Stimulated activated CD4-positive, alpha-beta T cell treated with anti-CD3 and anti-CD28 coated beads, TNF-alpha, amount 100 ng/mL, for 48 hours (primary cell): ENCODE measurements at regions not wholly inside any gene's neighbourhood (a gene's known extent, or its start where the extent isn't known, plus 50 kb on each side); places are given as distances from the start of the nearest gene placed in this dataset.

Experiments
- DNase-seq, 3 donors: peaks; one replicate each; pipeline ENCODE4 v3.0.0-alpha.2; 2020; ENCODE audit warnings: low read depth in 3 of 3

- DNase-seq: no peak
These were observed 1069.9 kb upstream of the ADGRL4 start for GRCh38 chr1:80076469-80076868.

- DNase-seq: no peak
These were observed 1068.8 kb upstream of the ADGRL4 start for GRCh38 chr1:80075351-80075750.

GRCh38 chr1:80072563-80072962 lies 1066.0 kb upstream of the ADGRL4 start:
- no peak for DNase-seq

GRCh38 chr1:80066060-80066459 lies 1059.5 kb upstream of the ADGRL4 start:
- no peak for DNase-seq

GRCh38 chr1:80064524-80064923 lies 1058.0 kb upstream of the ADGRL4 start:
- no peak for DNase-seq

- DNase-seq: no peak
These were observed 1053.4 kb upstream of the ADGRL4 start for GRCh38 chr1:80059940-80060339.

- no peak for DNase-seq
These were observed 1049.6 kb upstream of the ADGRL4 start for GRCh38 chr1:80056179-80056578.

GRCh38 chr1:80054129-80054528 lies 1047.6 kb upstream of the ADGRL4 start:
- no peak for DNase-seq

- DNase-seq: no peak
These were observed 1047.1 kb upstream of the ADGRL4 start for GRCh38 chr1:80053613-80054012.

- no peak for DNase-seq
These were observed 1044.0 kb upstream of the ADGRL4 start for GRCh38 chr1:80050523-80050922.

GRCh38 chr1:80050085-80050484 lies 1043.6 kb upstream of the ADGRL4 start:
- DNase-seq: no peak

- no peak for DNase-seq
These were observed 1042.2 kb upstream of the ADGRL4 start for GRCh38 chr1:80048716-80049115.

GRCh38 chr1:80047791-80048190 lies 1041.3 kb upstream of the ADGRL4 start:
- no peak for DNase-seq

- no peak for DNase-seq
These were observed 1038.1 kb upstream of the ADGRL4 start for GRCh38 chr1:80044662-80045061.

GRCh38 chr1:80036690-80037432 lies 1030.3 kb upstream of the ADGRL4 start:
- no peak for DNase-seq

GRCh38 chr1:80023358-80023757 lies 1016.8 kb upstream of the ADGRL4 start:
- DNase-seq: no peak

GRCh38 chr1:80021891-80022290 lies 1015.4 kb upstream of the ADGRL4 start:
- no peak for DNase-seq

- DNase-seq: no peak
These were observed 1011.8 kb upstream of the ADGRL4 start for GRCh38 chr1:80018348-80018747.

- DNase-seq: no peak
These were observed 1002.4 kb upstream of the ADGRL4 start for GRCh38 chr1:80008934-80009333.

- DNase-seq: no peak
These were observed 996.7 kb upstream of the ADGRL4 start for GRCh38 chr1:80003250-80003649.

- no peak for DNase-seq
These were observed 981.9 kb upstream of the ADGRL4 start for GRCh38 chr1:79988401-79988800.

GRCh38 chr1:79982211-79982610 lies 975.7 kb upstream of the ADGRL4 start:
- no peak for DNase-seq

GRCh38 chr1:79981481-79981880 lies 975.0 kb upstream of the ADGRL4 start:
- no peak for DNase-seq

- no peak for DNase-seq
These were observed 972.8 kb upstream of the ADGRL4 start for GRCh38 chr1:79979346-79979745.
